ENCODE measurements at regions not wholly inside any gene's neighbourhood (a gene's known extent, or its start where the extent isn't known, plus 50 kb on each side); places are given as distances from the start of the nearest gene placed in this dataset.
"Not testable (repeated sequence)": the region's sequence is repeated elsewhere in the genome, so short reads cannot be mapped to it uniquely, and the experiment has no call there.

- no peak overlapping the region for H3K27ac ChIP-seq (ENCODE audit: low read depth in 2 of 2, low read length in 1 of 2)
- no peaks in the 10 kb centered on the region for H3K4me1 ChIP-seq (ENCODE audit: control insufficient read depth in 2 of 2, insufficient read depth in 2 of 2, low read length in 1 of 2)
- H3K4me3 ChIP-seq (ENCODE audit: low read depth in 1 of 2, low read length in 2 of 2) = no peak overlapping the region
- WGBS, 2 donors = 83 to 88% methylated on average over 3 of the region's 3 CpGs
- no peaks in the 10 kb centered on the region for H3K27me3 ChIP-seq (ENCODE audit: control insufficient read depth in 1 of 2, insufficient read depth in 2 of 2, low read length in 2 of 2)
- H3K36me3 ChIP-seq (ENCODE audit: control insufficient read depth in 2 of 2, insufficient read depth in 2 of 2, low read length in 1 of 2) = no peaks in the 10 kb centered on the region
- no peaks in the 10 kb centered on the region for H3K9me3 ChIP-seq (ENCODE audit: control insufficient read depth in 2 of 2, insufficient read depth in 1 of 2, low read depth in 1 of 2, low read length in 1 of 2)
Measured at GRCh38 chr7:29734246-29734731, 72.0 kb upstream of the WIPF3 start.

GRCh38 chr7:29747645-29748245, 58.6 kb upstream of the WIPF3 start:
- not testable (repeated sequence) for H3K27ac ChIP-seq (ENCODE audit: low read depth in 2 of 2, low read length in 1 of 2); H3K4me1 ChIP-seq (ENCODE audit: control insufficient read depth in 2 of 2, insufficient read depth in 2 of 2, low read length in 1 of 2); H3K36me3 ChIP-seq (ENCODE audit: control insufficient read depth in 2 of 2, insufficient read depth in 2 of 2, low read length in 1 of 2); H3K4me3 ChIP-seq (ENCODE audit: low read depth in 1 of 2, low read length in 2 of 2); H3K27me3 ChIP-seq (ENCODE audit: control insufficient read depth in 1 of 2, insufficient read depth in 2 of 2, low read length in 2 of 2); H3K9me3 ChIP-seq (ENCODE audit: control insufficient read depth in 2 of 2, insufficient read depth in 1 of 2, low read depth in 1 of 2, low read length in 1 of 2)
- 27 to 28% methylated on average over 4 to 5 of the region's 5 CpGs for WGBS, 2 donors

GRCh38 chr7:29748286-29749099, 57.8 kb upstream of the WIPF3 start:
- Histone ChIP-seq H3K36me3 (ENCODE audit: control insufficient read depth in 2 of 2, insufficient read depth in 2 of 2, low read length in 1 of 2) (no peaks in the 10 kb centered on the region), H3K4me3 (ENCODE audit: low read depth in 1 of 2, low read length in 2 of 2) (no peak overlapping the region), H3K9me3 (ENCODE audit: control insufficient read depth in 2 of 2, insufficient read depth in 1 of 2, low read depth in 1 of 2, low read length in 1 of 2) (no peaks in the 10 kb centered on the region), H3K4me1 (ENCODE audit: control insufficient read depth in 2 of 2, insufficient read depth in 2 of 2, low read length in 1 of 2) (no peaks in the 10 kb centered on the region), H3K27me3 (ENCODE audit: control insufficient read depth in 1 of 2, insufficient read depth in 2 of 2, low read length in 2 of 2) (no peaks in the 10 kb centered on the region), H3K27ac (ENCODE audit: low read depth in 2 of 2, low read length in 1 of 2) (no peak overlapping the region)
- WGBS, 2 donors = 29 to 32% methylated on average over 3 of the region's 3 CpGs

- H3K9me3 ChIP-seq (ENCODE audit: control insufficient read depth in 2 of 2, insufficient read depth in 1 of 2, low read depth in 1 of 2, low read length in 1 of 2) = no peaks in the 10 kb centered on the region
- WGBS, 2 donors = 81 to 86% methylated on average over 7 of the region's 7 CpGs
- no peak overlapping the region for H3K4me3 ChIP-seq (ENCODE audit: low read depth in 1 of 2, low read length in 2 of 2)
- no peaks in the 10 kb centered on the region for H3K27me3 ChIP-seq (ENCODE audit: control insufficient read depth in 1 of 2, insufficient read depth in 2 of 2, low read length in 2 of 2)
- no peaks in the 10 kb centered on the region for H3K36me3 ChIP-seq (ENCODE audit: control insufficient read depth in 2 of 2, insufficient read depth in 2 of 2, low read length in 1 of 2)
- H3K27ac ChIP-seq (ENCODE audit: low read depth in 2 of 2, low read length in 1 of 2) = no peak overlapping the region
- no peaks in the 10 kb centered on the region for H3K4me1 ChIP-seq (ENCODE audit: control insufficient read depth in 2 of 2, insufficient read depth in 2 of 2, low read length in 1 of 2)
Measured at GRCh38 chr7:29749701-29750321, 56.5 kb upstream of the WIPF3 start.

- H3K27ac ChIP-seq (ENCODE audit: low read depth in 2 of 2, low read length in 1 of 2); H3K36me3 ChIP-seq (ENCODE audit: control insufficient read depth in 2 of 2, insufficient read depth in 2 of 2, low read length in 1 of 2); H3K4me3 ChIP-seq (ENCODE audit: low read depth in 1 of 2, low read length in 2 of 2); H3K9me3 ChIP-seq (ENCODE audit: control insufficient read depth in 2 of 2, insufficient read depth in 1 of 2, low read depth in 1 of 2, low read length in 1 of 2); H3K4me1 ChIP-seq (ENCODE audit: control insufficient read depth in 2 of 2, insufficient read depth in 2 of 2, low read length in 1 of 2); H3K27me3 ChIP-seq (ENCODE audit: control insufficient read depth in 1 of 2, insufficient read depth in 2 of 2, low read length in 2 of 2): not testable (repeated sequence)
- 43 to 55% methylated on average over 4 of the region's 4 CpGs for WGBS, 2 donors
Measured at GRCh38 chr7:29750373-29750940, 55.9 kb upstream of the WIPF3 start.

- not testable (repeated sequence) for H3K9me3 ChIP-seq (ENCODE audit: control insufficient read depth in 2 of 2, insufficient read depth in 1 of 2, low read depth in 1 of 2, low read length in 1 of 2); H3K27ac ChIP-seq (ENCODE audit: low read depth in 2 of 2, low read length in 1 of 2); H3K4me1 ChIP-seq (ENCODE audit: control insufficient read depth in 2 of 2, insufficient read depth in 2 of 2, low read length in 1 of 2); H3K36me3 ChIP-seq (ENCODE audit: control insufficient read depth in 2 of 2, insufficient read depth in 2 of 2, low read length in 1 of 2); H3K27me3 ChIP-seq (ENCODE audit: control insufficient read depth in 1 of 2, insufficient read depth in 2 of 2, low read length in 2 of 2); H3K4me3 ChIP-seq (ENCODE audit: low read depth in 1 of 2, low read length in 2 of 2)
- WGBS, 2 donors = 92 to 93% methylated on average over 4 of the region's 4 CpGs
Measured at GRCh38 chr7:29751012-29751411, 55.3 kb upstream of the WIPF3 start.

- Histone ChIP-seq H3K27ac (ENCODE audit: low read depth in 2 of 2, low read length in 1 of 2) (no peak overlapping the region), H3K4me3 (ENCODE audit: low read depth in 1 of 2, low read length in 2 of 2) (no peak overlapping the region), H3K4me1 (ENCODE audit: control insufficient read depth in 2 of 2, insufficient read depth in 2 of 2, low read length in 1 of 2) (no peaks in the 10 kb centered on the region), H3K9me3 (ENCODE audit: control insufficient read depth in 2 of 2, insufficient read depth in 1 of 2, low read depth in 1 of 2, low read length in 1 of 2) (no peaks in the 10 kb centered on the region), H3K36me3 (ENCODE audit: control insufficient read depth in 2 of 2, insufficient read depth in 2 of 2, low read length in 1 of 2) (no peaks in the 10 kb centered on the region), H3K27me3 (ENCODE audit: control insufficient read depth in 1 of 2, insufficient read depth in 2 of 2, low read length in 2 of 2) (no peaks in the 10 kb centered on the region)
- 74 to 81% methylated on average over 6 of the region's 6 CpGs for WGBS, 2 donors
Measured at GRCh38 chr7:29754874-29755490, 51.3 kb upstream of the WIPF3 start.

Data from esophagus (tissue), 2 donors.